ENCODE measurements at regions not wholly inside any gene's neighbourhood (a gene's known extent, or its start where the extent isn't known, plus 50 kb on each side); places are given as distances from the start of the nearest gene placed in this dataset.

DNA sequence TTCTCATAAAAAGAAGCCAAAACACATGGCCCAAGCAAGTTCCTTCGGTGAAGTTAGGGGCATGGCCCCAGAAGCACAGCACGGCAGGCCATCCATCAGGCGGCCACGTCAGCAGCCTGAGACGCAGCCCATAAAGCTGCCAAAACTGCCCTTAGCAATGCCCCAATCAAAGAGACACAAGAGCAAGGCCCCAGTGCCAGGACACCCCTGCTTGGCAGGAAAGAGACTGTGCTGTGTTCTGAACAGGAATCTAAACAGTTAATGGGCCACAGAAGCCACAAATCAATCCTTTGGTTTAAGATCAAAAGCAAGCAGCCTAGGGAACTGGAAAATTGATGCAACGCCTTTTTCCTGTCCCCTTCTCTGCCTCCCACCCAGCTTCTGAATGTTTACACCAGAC, 497.0 kb upstream of the USP24 start:
- no peak overlapping the region for H3K27ac ChIP-seq
- TF ChIP-seq, protein P1, sequence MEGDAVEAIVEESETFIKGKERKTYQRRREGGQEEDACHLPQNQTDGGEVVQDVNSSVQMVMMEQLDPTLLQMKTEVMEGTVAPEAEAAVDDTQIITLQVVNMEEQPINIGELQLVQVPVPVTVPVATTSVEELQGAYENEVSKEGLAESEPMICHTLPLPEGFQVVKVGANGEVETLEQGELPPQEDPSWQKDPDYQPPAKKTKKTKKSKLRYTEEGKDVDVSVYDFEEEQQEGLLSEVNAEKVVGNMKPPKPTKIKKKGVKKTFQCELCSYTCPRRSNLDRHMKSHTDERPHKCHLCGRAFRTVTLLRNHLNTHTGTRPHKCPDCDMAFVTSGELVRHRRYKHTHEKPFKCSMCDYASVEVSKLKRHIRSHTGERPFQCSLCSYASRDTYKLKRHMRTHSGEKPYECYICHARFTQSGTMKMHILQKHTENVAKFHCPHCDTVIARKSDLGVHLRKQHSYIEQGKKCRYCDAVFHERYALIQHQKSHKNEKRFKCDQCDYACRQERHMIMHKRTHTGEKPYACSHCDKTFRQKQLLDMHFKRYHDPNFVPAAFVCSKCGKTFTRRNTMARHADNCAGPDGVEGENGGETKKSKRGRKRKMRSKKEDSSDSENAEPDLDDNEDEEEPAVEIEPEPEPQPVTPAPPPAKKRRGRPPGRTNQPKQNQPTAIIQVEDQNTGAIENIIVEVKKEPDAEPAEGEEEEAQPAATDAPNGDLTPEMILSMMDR (conservative IDR thresholded peaks at IDR 0.05; ENCODE audit: low read depth): no peak
- DNase-seq (ENCODE audit: low spot score): no peak
- CTCF ChIA-PET: no interaction called here
- POLR2A ChIA-PET (ENCODE audit: low non-redundant PET): no interaction called here

DNA sequence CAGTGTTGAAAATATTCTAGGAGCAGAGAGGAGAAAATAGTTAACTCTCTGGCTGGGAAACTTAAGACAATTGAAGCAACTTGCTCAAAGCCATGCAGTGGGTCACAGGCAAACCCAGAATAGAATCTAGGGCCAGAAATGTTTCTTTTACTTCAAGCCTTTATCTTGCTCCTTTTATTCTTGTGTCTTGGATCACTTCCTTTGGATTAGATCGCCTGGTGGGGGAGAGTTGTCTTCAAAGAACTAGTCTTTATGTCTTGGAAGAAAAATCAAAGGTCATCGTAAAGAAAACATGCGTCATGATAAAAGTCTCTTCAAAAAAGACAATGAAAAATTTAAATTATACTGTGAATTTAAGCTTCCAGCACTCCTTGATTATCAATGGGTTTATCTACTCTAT, 493.6 kb upstream of the USP24 start:
- CTCF ChIA-PET: no interaction called here
- DNase-seq (ENCODE audit: low spot score): no peak
- TF ChIP-seq, protein P1 (conservative IDR thresholded peaks at IDR 0.05; ENCODE audit: low read depth): no peak
- no peak overlapping the region for H3K27ac ChIP-seq
- POLR2A ChIA-PET (ENCODE audit: low non-redundant PET): no interaction called here

DNA sequence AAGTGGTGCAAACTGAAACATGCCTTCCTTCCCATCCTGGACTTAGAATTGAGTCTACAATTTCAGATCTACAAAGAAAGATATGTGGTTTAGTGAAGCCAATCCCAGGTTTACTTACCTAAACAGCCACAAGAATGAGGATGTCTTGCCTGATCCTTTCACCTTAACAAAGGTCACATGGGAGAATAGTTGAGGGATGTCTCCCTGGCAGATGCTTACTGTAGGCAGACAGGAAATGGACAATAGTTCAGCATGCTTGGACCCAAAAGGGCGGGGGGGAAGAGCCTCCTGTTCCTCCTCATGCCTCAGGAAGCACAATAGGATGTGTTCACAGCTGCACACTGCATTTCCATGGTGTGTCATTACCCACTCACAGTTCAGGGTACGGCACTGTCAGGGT, 492.7 kb upstream of the USP24 start:
- no peak overlapping the region for H3K27ac ChIP-seq
- ChIA-PET POLR2A (ENCODE audit: low non-redundant PET) (no interaction called here), CTCF (no interaction called here)
- no peak for DNase-seq (ENCODE audit: low spot score)
- TF ChIP-seq, protein P1 (conservative IDR thresholded peaks at IDR 0.05; ENCODE audit: low read depth): no peak

DNA sequence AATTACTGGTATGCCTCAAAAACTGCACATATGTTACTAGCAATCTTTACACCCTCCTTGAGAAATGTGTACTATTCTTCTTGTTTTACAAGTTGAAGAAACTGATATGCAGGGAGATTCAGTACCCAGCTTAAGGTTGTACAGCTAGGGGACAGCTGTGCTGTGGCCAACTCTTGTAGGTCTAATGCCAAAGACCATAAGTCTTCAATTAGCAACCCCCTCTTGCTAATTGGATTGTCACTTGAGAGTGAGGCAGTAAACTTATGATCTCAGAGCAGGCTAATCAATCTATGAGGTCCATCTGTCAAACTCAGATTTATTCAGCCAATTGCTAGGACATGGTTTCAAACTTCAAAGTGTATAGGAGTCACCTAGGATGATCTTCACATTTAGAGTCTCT, 492.0 kb upstream of the USP24 start:
- CTCF ChIA-PET: no interaction called here
- TF ChIP-seq, protein P1 (conservative IDR thresholded peaks at IDR 0.05; ENCODE audit: low read depth): no peak
- POLR2A ChIA-PET (ENCODE audit: low non-redundant PET): no interaction called here
- no peak overlapping the region for H3K27ac ChIP-seq
- DNase-seq (ENCODE audit: low spot score): no peak

DNA sequence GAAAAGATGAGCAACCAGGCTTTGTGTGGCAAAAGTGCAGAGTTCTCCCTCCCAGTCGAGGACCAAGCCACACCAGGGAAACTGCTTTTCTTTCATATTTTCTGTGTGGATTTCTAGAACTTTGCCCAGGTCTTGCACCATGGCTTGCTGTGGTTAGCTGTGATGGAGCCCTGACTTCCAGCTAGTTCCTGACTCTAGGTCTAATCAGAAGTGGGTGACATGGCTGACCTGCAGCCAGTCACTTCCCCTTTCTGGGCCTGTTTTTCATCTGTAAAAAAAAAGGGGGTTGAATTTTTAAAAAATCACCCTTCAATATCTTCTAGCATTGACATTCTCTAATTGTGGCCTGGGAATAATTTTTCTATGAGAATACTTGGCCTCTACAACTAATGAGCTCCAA, 491.2 kb upstream of the USP24 start:
- TF ChIP-seq, protein P1 (conservative IDR thresholded peaks at IDR 0.05; ENCODE audit: low read depth): no peak
- DNase-seq (ENCODE audit: low spot score): no peak
- ChIA-PET CTCF (no interaction called here), POLR2A (ENCODE audit: low non-redundant PET) (no interaction called here)
- no peak overlapping the region for H3K27ac ChIP-seq

DNA sequence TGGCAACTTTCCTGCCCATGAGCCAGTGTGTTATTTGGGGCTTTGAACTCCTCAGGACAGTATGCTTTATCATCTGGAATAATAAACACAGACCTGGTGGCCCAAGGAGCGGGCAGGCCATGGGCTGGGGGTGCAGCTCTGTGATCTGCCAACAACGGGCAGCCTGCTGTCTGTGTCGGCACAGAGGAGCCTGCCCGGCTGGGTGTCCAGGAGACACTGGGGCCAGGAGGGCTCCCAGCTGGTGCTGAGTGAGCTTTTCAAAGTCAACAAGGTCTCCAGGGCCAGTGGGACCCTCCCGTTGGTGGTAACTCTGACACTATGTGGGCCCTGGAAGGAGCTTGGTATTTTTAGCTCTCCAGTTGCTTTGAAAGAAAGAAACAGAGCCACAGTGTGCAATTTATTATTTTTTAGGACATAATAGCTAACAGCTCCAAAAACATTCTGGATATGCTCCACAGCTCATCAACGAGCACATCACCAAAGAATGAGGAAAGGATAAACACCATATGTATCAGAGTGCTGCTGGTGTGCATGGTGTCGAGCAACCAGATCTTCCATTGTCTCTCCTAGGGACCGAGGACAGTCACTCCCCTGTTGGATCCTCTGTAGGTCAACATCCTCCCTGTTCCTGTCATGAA, 488.7 kb upstream of the USP24 start:
- CTCF ChIA-PET: interaction anchor here (0.6 kb wide), 1 partner anchor 11 kb away, joined by 3 read pairs; no protein-coding TSS in a partner anchor
- TF ChIP-seq, protein P1 (conservative IDR thresholded peaks at IDR 0.05; ENCODE audit: low read depth): no peak
- POLR2A ChIA-PET (ENCODE audit: low non-redundant PET): no interaction called here
- DNase-seq (ENCODE audit: low spot score): no peak
- no peak overlapping the region for H3K27ac ChIP-seq

All from RWPE1 (cell line).